SIG-M5 treated with dmso at 0.1 percent for 504 hours (cell line): ENCODE measurements at regions not wholly inside any gene's neighbourhood (a gene's known extent, or its start where the extent isn't known, plus 50 kb on each side); places are given as distances from the start of the nearest gene placed in this dataset.

Experiments used
- DNase-seq: peaks from one replicate; lab custom pipeline; 2025; ENCODE audit not compliant: unreplicated experiment; lab: John Stamatoyannopoulos, UW

- no peak for DNase-seq
Measured at GRCh38 chr9:75833778-75834177, 56.7 kb upstream of the PCSK5 start.

- no peak for DNase-seq
Measured at GRCh38 chr9:75834878-75835277, 55.6 kb upstream of the PCSK5 start.
